ENCODE measurements at regions not wholly inside any gene's neighbourhood (a gene's known extent, or its start where the extent isn't known, plus 50 kb on each side); places are given as distances from the start of the nearest gene placed in this dataset.

DNA sequence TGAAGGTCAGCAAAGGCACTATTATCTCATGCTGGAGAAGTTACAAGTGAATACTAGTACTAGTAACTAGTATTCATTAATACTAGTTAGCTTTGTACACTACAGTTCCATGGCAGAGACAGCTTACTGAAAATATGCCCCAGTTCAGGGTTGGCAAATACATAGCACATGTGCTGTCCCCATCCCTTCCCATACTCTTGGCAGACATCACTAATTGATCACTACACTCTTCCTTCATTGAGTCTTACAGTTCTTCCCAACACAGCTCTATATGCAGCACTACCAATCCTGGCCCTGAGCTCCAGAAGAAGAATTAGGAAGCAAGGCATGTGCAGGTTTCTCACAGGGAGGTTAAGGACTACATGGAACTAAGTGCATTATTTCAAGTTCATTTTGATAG lies 168.3 kb upstream of the EEA1 start:
- Histone ChIP-seq H3K27me3 (ENCODE audit: insufficient read depth, low read length) (no peaks in the 10 kb centered on the region), H3K4me3 (ENCODE audit: insufficient read depth, low read depth, low read length) (no peak overlapping the region), H3K36me3 (ENCODE audit: insufficient read depth, low read length) (no peaks in the 10 kb centered on the region), H4K20me1 (ENCODE audit: insufficient read depth, low read length) (no peaks in the 10 kb centered on the region), H3K27ac (ENCODE audit: low read depth, low read length) (no peak overlapping the region), H3K4me1 (ENCODE audit: insufficient read depth, low read length) (peaks cover 12% of the 10 kb centered on the region), H3K9me3 (ENCODE audit: insufficient read depth, low read depth, low read length) (peaks cover 3% of the 10 kb centered on the region), H3K4me2 (ENCODE audit: low read length) (no peak overlapping the region), H3K79me2 (ENCODE audit: insufficient read depth, low read length) (no peaks in the 10 kb centered on the region), H2AFZ (ENCODE audit: low read depth, low read length) (no peak overlapping the region), H3K9ac (ENCODE audit: low read length) (no peak overlapping the region)
- no peak for TF ChIP-seq EZH2 (IDR thresholded peaks at IDR 0.05; ENCODE audit: insufficient read depth, low read length)
- TF ChIP-seq, protein P1, sequence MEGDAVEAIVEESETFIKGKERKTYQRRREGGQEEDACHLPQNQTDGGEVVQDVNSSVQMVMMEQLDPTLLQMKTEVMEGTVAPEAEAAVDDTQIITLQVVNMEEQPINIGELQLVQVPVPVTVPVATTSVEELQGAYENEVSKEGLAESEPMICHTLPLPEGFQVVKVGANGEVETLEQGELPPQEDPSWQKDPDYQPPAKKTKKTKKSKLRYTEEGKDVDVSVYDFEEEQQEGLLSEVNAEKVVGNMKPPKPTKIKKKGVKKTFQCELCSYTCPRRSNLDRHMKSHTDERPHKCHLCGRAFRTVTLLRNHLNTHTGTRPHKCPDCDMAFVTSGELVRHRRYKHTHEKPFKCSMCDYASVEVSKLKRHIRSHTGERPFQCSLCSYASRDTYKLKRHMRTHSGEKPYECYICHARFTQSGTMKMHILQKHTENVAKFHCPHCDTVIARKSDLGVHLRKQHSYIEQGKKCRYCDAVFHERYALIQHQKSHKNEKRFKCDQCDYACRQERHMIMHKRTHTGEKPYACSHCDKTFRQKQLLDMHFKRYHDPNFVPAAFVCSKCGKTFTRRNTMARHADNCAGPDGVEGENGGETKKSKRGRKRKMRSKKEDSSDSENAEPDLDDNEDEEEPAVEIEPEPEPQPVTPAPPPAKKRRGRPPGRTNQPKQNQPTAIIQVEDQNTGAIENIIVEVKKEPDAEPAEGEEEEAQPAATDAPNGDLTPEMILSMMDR (IDR thresholded peaks at IDR 0.05; ENCODE audit: insufficient read depth, low read depth, low read length) = no peak
- Mint-ChIP-seq H3K36me3 (ENCODE audit: low read depth, unreplicated experiment) (no peaks in the 10 kb centered on the region), H3K4me3 (ENCODE audit: unreplicated experiment) (no peak overlapping the region), H3K9me3 (ENCODE audit: unreplicated experiment) (no peaks in the 10 kb centered on the region), H3K27me3 (ENCODE audit: low read depth, unreplicated experiment) (no peaks in the 10 kb centered on the region), H3K4me1 (ENCODE audit: low read depth, unreplicated experiment) (peaks cover 9% of the 10 kb centered on the region), H3K27ac (ENCODE audit: unreplicated experiment) (no peak overlapping the region)
- no peak for FAIRE-seq
- DNase-seq (ENCODE audit: low read depth) = no peak

- FAIRE-seq (no peak), DNase-seq (ENCODE audit: low read depth) (no peak)
- Mint-ChIP-seq H3K9me3 (ENCODE audit: unreplicated experiment) (no peaks in the 10 kb centered on the region), H3K36me3 (ENCODE audit: low read depth, unreplicated experiment) (no peaks in the 10 kb centered on the region), H3K4me3 (ENCODE audit: unreplicated experiment) (no peak overlapping the region), H3K27me3 (ENCODE audit: low read depth, unreplicated experiment) (no peaks in the 10 kb centered on the region), H3K4me1 (ENCODE audit: low read depth, unreplicated experiment) (peaks cover 9% of the 10 kb centered on the region), H3K27ac (ENCODE audit: unreplicated experiment) (no peak overlapping the region)
- no peaks in the 10 kb centered on the region for H3K27me3 ChIP-seq (ENCODE audit: insufficient read depth, low read length)
- no peaks in the 10 kb centered on the region for H3K79me2 ChIP-seq (ENCODE audit: insufficient read depth, low read length)
- H3K9me3 ChIP-seq (ENCODE audit: insufficient read depth, low read depth, low read length) = no peaks in the 10 kb centered on the region
- H3K9ac ChIP-seq (ENCODE audit: low read length) = no peak overlapping the region
- H2AFZ ChIP-seq (ENCODE audit: low read depth, low read length) = no peak overlapping the region
- no peak overlapping the region for H3K27ac ChIP-seq (ENCODE audit: low read depth, low read length)
- no peaks in the 10 kb centered on the region for H4K20me1 ChIP-seq (ENCODE audit: insufficient read depth, low read length)
- H3K4me2 ChIP-seq (ENCODE audit: low read length) = no peak overlapping the region
- no peak overlapping the region for H3K4me3 ChIP-seq (ENCODE audit: insufficient read depth, low read depth, low read length)
- H3K4me1 ChIP-seq (ENCODE audit: insufficient read depth, low read length) = peaks cover 9% of the 10 kb centered on the region
- H3K36me3 ChIP-seq (ENCODE audit: insufficient read depth, low read length) = no peaks in the 10 kb centered on the region
- no peak for TF ChIP-seq EZH2 (IDR thresholded peaks at IDR 0.05; ENCODE audit: insufficient read depth, low read length)
- TF ChIP-seq, protein P1 (IDR thresholded peaks at IDR 0.05; ENCODE audit: insufficient read depth, low read depth, low read length) = peak; percentile 28
Measured at GRCh38 chr12:93098077-93098476, 169.0 kb upstream of the EEA1 start.

- TF ChIP-seq, protein P1 (IDR thresholded peaks at IDR 0.05; ENCODE audit: insufficient read depth, low read depth, low read length) = no peak
- no peak for TF ChIP-seq EZH2 (IDR thresholded peaks at IDR 0.05; ENCODE audit: insufficient read depth, low read length)
- H3K4me1 Mint-ChIP-seq (ENCODE audit: low read depth, unreplicated experiment) = peaks cover 8% of the 10 kb centered on the region
- FAIRE-seq = no peak
- H4K20me1 ChIP-seq (ENCODE audit: insufficient read depth, low read length) = no peaks in the 10 kb centered on the region
- H3K4me3 Mint-ChIP-seq (ENCODE audit: unreplicated experiment) = no peak overlapping the region
- H3K79me2 ChIP-seq (ENCODE audit: insufficient read depth, low read length) = no peaks in the 10 kb centered on the region
- no peak overlapping the region for H2AFZ ChIP-seq (ENCODE audit: low read depth, low read length)
- no peaks in the 10 kb centered on the region for H3K36me3 Mint-ChIP-seq (ENCODE audit: low read depth, unreplicated experiment)
- no peak overlapping the region for H3K4me3 ChIP-seq (ENCODE audit: insufficient read depth, low read depth, low read length)
- DNase-seq (ENCODE audit: low read depth) = no peak
- no peak overlapping the region for H3K9ac ChIP-seq (ENCODE audit: low read length)
- H3K4me1 ChIP-seq (ENCODE audit: insufficient read depth, low read length) = peaks cover 8% of the 10 kb centered on the region
- no peaks in the 10 kb centered on the region for H3K36me3 ChIP-seq (ENCODE audit: insufficient read depth, low read length)
- H3K27ac ChIP-seq (ENCODE audit: low read depth, low read length) = no peak overlapping the region
- H3K9me3 Mint-ChIP-seq (ENCODE audit: unreplicated experiment) = no peaks in the 10 kb centered on the region
- H3K9me3 ChIP-seq (ENCODE audit: insufficient read depth, low read depth, low read length) = no peaks in the 10 kb centered on the region
- H3K4me2 ChIP-seq (ENCODE audit: low read length) = no peak overlapping the region
- no peak overlapping the region for H3K27ac Mint-ChIP-seq (ENCODE audit: unreplicated experiment)
- H3K27me3 ChIP-seq (ENCODE audit: insufficient read depth, low read length) = no peaks in the 10 kb centered on the region
- no peaks in the 10 kb centered on the region for H3K27me3 Mint-ChIP-seq (ENCODE audit: low read depth, unreplicated experiment)
Measured at GRCh38 chr12:93099792-93100191, 170.7 kb upstream of the EEA1 start.

All from astrocyte (in vitro differentiated cells and primary cell).